ENCODE measurements at regions not wholly inside any gene's neighbourhood (a gene's known extent, or its start where the extent isn't known, plus 50 kb on each side); places are given as distances from the start of the nearest gene placed in this dataset.

DNA sequence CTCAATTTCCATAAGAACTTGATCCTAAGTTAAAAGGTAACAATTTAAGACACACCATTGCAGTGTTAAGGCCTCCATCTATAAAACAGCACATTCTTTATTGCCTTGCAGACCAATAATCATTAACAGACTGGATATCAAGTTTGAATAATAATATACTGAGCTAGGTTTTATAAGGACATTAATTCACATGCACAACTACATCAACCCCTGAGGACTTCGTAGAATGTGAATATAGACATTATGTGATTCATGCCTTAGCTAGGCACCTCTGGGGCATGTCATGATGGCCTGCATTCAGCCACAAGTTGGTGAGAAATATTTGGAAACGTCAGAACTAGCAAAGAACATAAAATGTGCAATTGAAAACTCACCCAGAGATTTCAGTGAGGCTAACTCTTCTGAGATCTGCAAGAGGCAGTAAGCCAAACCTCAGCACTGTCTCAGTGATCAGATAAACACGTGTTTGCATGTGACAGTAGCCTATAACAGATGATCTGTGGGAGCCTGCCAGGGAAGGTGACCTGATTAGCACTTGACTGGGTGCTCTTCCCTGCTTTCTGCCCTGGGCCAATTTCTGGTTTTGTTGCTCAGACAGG, 492.2 kb downstream of the FLRT2 start:
- no peak overlapping the region for H3K4me3 ChIP-seq (ENCODE audit: low read depth, low read length, poor library complexity, severe bottlenecking)
- H3K27ac ChIP-seq (ENCODE audit: low read depth, low read length, poor library complexity, severe bottlenecking), result no peak overlapping the region
- TF ChIP-seq, protein P1, sequence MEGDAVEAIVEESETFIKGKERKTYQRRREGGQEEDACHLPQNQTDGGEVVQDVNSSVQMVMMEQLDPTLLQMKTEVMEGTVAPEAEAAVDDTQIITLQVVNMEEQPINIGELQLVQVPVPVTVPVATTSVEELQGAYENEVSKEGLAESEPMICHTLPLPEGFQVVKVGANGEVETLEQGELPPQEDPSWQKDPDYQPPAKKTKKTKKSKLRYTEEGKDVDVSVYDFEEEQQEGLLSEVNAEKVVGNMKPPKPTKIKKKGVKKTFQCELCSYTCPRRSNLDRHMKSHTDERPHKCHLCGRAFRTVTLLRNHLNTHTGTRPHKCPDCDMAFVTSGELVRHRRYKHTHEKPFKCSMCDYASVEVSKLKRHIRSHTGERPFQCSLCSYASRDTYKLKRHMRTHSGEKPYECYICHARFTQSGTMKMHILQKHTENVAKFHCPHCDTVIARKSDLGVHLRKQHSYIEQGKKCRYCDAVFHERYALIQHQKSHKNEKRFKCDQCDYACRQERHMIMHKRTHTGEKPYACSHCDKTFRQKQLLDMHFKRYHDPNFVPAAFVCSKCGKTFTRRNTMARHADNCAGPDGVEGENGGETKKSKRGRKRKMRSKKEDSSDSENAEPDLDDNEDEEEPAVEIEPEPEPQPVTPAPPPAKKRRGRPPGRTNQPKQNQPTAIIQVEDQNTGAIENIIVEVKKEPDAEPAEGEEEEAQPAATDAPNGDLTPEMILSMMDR (conservative IDR thresholded peaks at IDR 0.05; ENCODE audit: low read depth, low read length), result no peak
- TF ChIP-seq EZH2 (IDR thresholded peaks at IDR 0.05; ENCODE audit: borderline replicate concordance, low read depth, low read length, poor library complexity, severe bottlenecking), result no peak
- no TSS peak for BruUV-seq (replicated peaks)
- POLR2A ChIA-PET (ENCODE audit: low non-redundant PET), result no interaction called here
- CTCF ChIA-PET, result no interaction called here
- H3K36me3 ChIP-seq (ENCODE audit: insufficient read depth, low read length, poor library complexity, severe bottlenecking), result no peaks in the 10 kb centered on the region
- no peaks in the 10 kb centered on the region for H3K27me3 ChIP-seq (replicated peaks; ENCODE audit: insufficient read depth, low read depth, low read length, poor library complexity)
- no peak for DNase-seq (ENCODE audit: low spot score)
- intact Hi-C loops (cut with micrococcal nuclease; ENCODE audit: unreplicated experiment), result no loop called here
- no peaks in the 10 kb centered on the region for H3K4me1 ChIP-seq (ENCODE audit: insufficient read depth, low read length, poor library complexity, severe bottlenecking)
- H3K9me3 ChIP-seq (ENCODE audit: low read depth, low read length, poor library complexity, severe bottlenecking), result no peaks in the 10 kb centered on the region

GRCh38 chr14:86020841-86021240, 490.9 kb downstream of the FLRT2 start:
- Histone ChIP-seq H3K36me3 (ENCODE audit: insufficient read depth, low read length, poor library complexity, severe bottlenecking) (no peaks in the 10 kb centered on the region), H3K4me1 (ENCODE audit: insufficient read depth, low read length, poor library complexity, severe bottlenecking) (no peaks in the 10 kb centered on the region), H3K27me3 (replicated peaks; ENCODE audit: insufficient read depth, low read depth, low read length, poor library complexity) (no peaks in the 10 kb centered on the region), H3K9me3 (ENCODE audit: low read depth, low read length, poor library complexity, severe bottlenecking) (no peaks in the 10 kb centered on the region), H3K4me3 (ENCODE audit: low read depth, low read length, poor library complexity, severe bottlenecking) (no peak overlapping the region), H3K27ac (ENCODE audit: low read depth, low read length, poor library complexity, severe bottlenecking) (no peak overlapping the region)
- DNase-seq (ENCODE audit: low spot score), result no peak
- TF ChIP-seq, protein P1 (conservative IDR thresholded peaks at IDR 0.05; ENCODE audit: low read depth, low read length), result no peak
- TF ChIP-seq EZH2 (IDR thresholded peaks at IDR 0.05; ENCODE audit: borderline replicate concordance, low read depth, low read length, poor library complexity, severe bottlenecking), result no peak
- BruUV-seq (replicated peaks), result no TSS peak
- CTCF ChIA-PET, result no interaction called here
- intact Hi-C loops (cut with micrococcal nuclease; ENCODE audit: unreplicated experiment), result no loop called here
- POLR2A ChIA-PET (ENCODE audit: low non-redundant PET), result no interaction called here

GRCh38 chr14:86015941-86016340, 486.0 kb downstream of the FLRT2 start:
- no TSS peak for BruUV-seq (replicated peaks)

More at GRCh38 chr14:86015941-86016340, 486.0 kb downstream of the FLRT2 start:
- no peak overlapping the region for H3K4me3 ChIP-seq (ENCODE audit: low read depth, low read length, poor library complexity, severe bottlenecking)
- TF ChIP-seq EZH2 (IDR thresholded peaks at IDR 0.05; ENCODE audit: borderline replicate concordance, low read depth, low read length, poor library complexity, severe bottlenecking), result no peak
- TF ChIP-seq, protein P1 (conservative IDR thresholded peaks at IDR 0.05; ENCODE audit: low read depth, low read length), result no peak
- intact Hi-C loops (cut with micrococcal nuclease; ENCODE audit: unreplicated experiment), result no loop called here
- H3K27ac ChIP-seq (ENCODE audit: low read depth, low read length, poor library complexity, severe bottlenecking), result no peak overlapping the region
- H3K36me3 ChIP-seq (ENCODE audit: insufficient read depth, low read length, poor library complexity, severe bottlenecking), result no peaks in the 10 kb centered on the region
- no peaks in the 10 kb centered on the region for H3K4me1 ChIP-seq (ENCODE audit: insufficient read depth, low read length, poor library complexity, severe bottlenecking)
- no peak for DNase-seq (ENCODE audit: low spot score)
- H3K9me3 ChIP-seq (ENCODE audit: low read depth, low read length, poor library complexity, severe bottlenecking), result no peaks in the 10 kb centered on the region
- CTCF ChIA-PET, result no interaction called here
- no peaks in the 10 kb centered on the region for H3K27me3 ChIP-seq (replicated peaks; ENCODE audit: insufficient read depth, low read depth, low read length, poor library complexity)
- POLR2A ChIA-PET (ENCODE audit: low non-redundant PET), result no interaction called here
